Keratinocyte (primary cell): ENCODE measurements at regions not wholly inside any gene's neighbourhood (a gene's known extent, or its start where the extent isn't known, plus 50 kb on each side); places are given as distances from the start of the nearest gene placed in this dataset.

ENCODE experiments used
- DNase-seq: peaks from one replicate; pipeline ENCODE4 v3.0.0-alpha.2; 2011; ENCODE audit warnings: low read depth, missing footprints, low spot score
- FAIRE-seq: peaks from 2 replicates; lab custom pipeline; 2011; peaks lifted over from hg19 to GRCh38; lab: Jason Lieb, UNC
- H2AFZ ChIP-seq: 2 replicates; pipeline ENCODE4 v1.6.0; 2012; ENCODE audit warnings: low read length, control low read depth, inconsistent platforms; ENCODE audit not compliant: control insufficient read depth
- H3K27ac ChIP-seq: 2 replicates; pipeline ENCODE4 v1.5.1; 2011; ENCODE audit warnings: low read length; ENCODE audit not compliant: control insufficient read depth, insufficient read depth
- H3K27me3 ChIP-seq: 3 replicates; pipeline ENCODE4 v1.6.0; 2011; ENCODE audit warnings: low read length; ENCODE audit not compliant: control insufficient read depth, insufficient read depth; ENCODE audit errors: extremely low read depth
- H3K36me3 ChIP-seq, 2 experiments: 2 replicates in 1 of 2; 3 replicates in 1 of 2; pipeline ENCODE4 v1.5.1; 2011; ENCODE audit warnings: low read length in 2 of 2, mild to moderate bottlenecking in 1 of 2; ENCODE audit not compliant: control insufficient read depth in 2 of 2, insufficient read depth in 2 of 2; ENCODE audit errors: extremely low read depth in 1 of 2
- H3K4me1 ChIP-seq: 3 replicates; pipeline ENCODE4 v1.5.1; 2011; ENCODE audit warnings: low read length; ENCODE audit not compliant: control insufficient read depth, insufficient read depth; ENCODE audit errors: extremely low read depth
- H3K4me2 ChIP-seq: 3 replicates; pipeline ENCODE4 v1.6.0; 2011; ENCODE audit warnings: low read depth, low read length; ENCODE audit not compliant: control insufficient read depth, insufficient read depth; ENCODE audit errors: extremely low read depth
- H3K4me3 ChIP-seq, 3 experiments: fragments of 200-600 bp in 1 of 3; sonication (generic) in 1 of 3; 2 replicates in 2 of 3; 3 replicates in 1 of 3; pipeline ENCODE4 v1.5.1; 2011 to 2016; ENCODE audit warnings: low read length in 3 of 3, mild to moderate bottlenecking in 3 of 3, control low read depth in 2 of 3, inconsistent platforms in 1 of 3, low read depth in 1 of 3, mixed read lengths in 1 of 3, mixed run types in 1 of 3, moderate library complexity in 1 of 3; ENCODE audit not compliant: control insufficient read depth in 2 of 3, insufficient read depth in 2 of 3; ENCODE audit errors: extremely low read depth in 1 of 3
- H3K79me2 ChIP-seq: 2 replicates; pipeline ENCODE4 v1.6.0; 2012; ENCODE audit warnings: low read length; ENCODE audit not compliant: control insufficient read depth, insufficient read depth
- H3K9ac ChIP-seq: 3 replicates; pipeline ENCODE4 v1.6.0; 2011; ENCODE audit warnings: low read length; ENCODE audit not compliant: control insufficient read depth, insufficient read depth; ENCODE audit errors: extremely low read depth
- H3K9me1 ChIP-seq: 3 replicates; pipeline ENCODE4 v1.6.0; 2011; ENCODE audit warnings: low read length; ENCODE audit not compliant: control insufficient read depth, insufficient read depth; ENCODE audit errors: extremely low read depth
- H3K9me3 ChIP-seq: 2 replicates; pipeline ENCODE4 v1.5.1; 2012; ENCODE audit warnings: low read depth, low read length; ENCODE audit not compliant: control insufficient read depth
- H4K20me1 ChIP-seq: 3 replicates; pipeline ENCODE4 v1.6.0; 2011; ENCODE audit warnings: low read length; ENCODE audit not compliant: control insufficient read depth, insufficient read depth; ENCODE audit errors: extremely low read depth
- CTCF ChIP-seq, 3 experiments: IDR thresholded peaks in 1 of 3; conservative IDR thresholded peaks in 1 of 3; optimal IDR thresholded peaks in 1 of 3; 2 replicates in 2 of 3; 3 replicates in 1 of 3; pipeline versions ENCODE3 to v1.5.1; 2011; ENCODE audit warnings: low read length in 3 of 3, mild to moderate bottlenecking in 3 of 3, moderate library complexity in 2 of 3, control low read depth in 1 of 3, inconsistent platforms in 1 of 3; ENCODE audit not compliant: insufficient read depth in 2 of 3; ENCODE audit errors: extremely low read depth in 1 of 3
- EZH2 ChIP-seq: IDR thresholded peaks from one replicate; pipeline ENCODE4 v1.6.1; 2012; ENCODE audit warnings: inconsistent platforms, mild to moderate bottlenecking, low read length, moderate library complexity
- dilution Hi-C: fragments of 300-500 bp; cut with MboI; formaldehyde crosslinking; loops from one replicate; pipeline ENCODE4 v1.7.0; 2020; ENCODE audit warnings: low sequenced_read_pairs; ENCODE audit not compliant: extremely low pct_ligation_motif_present

GRCh38 chr14:105898482-105899010, 372.2 kb downstream of the TMEM121 start:
- TF ChIP-seq CTCF (optimal IDR thresholded peaks at IDR 0.05 in 1 of 3, IDR thresholded peaks at IDR 0.05 in 1 of 3, conservative IDR thresholded peaks at IDR 0.05 in 1 of 3; ENCODE audit: extremely low read depth in 1 of 3, insufficient read depth in 2 of 3, low read length in 3 of 3) (no peak), EZH2 (no peak)
- FAIRE-seq (no peak), DNase-seq (no peak)
- Histone ChIP-seq H4K20me1 (no peaks in the 10 kb centered on the region), H3K9me1 (no peaks in the 10 kb centered on the region), H3K4me3 (no peak overlapping the region), H3K27me3 (no peaks in the 10 kb centered on the region), H3K9me3 (peaks cover 8% of the 10 kb centered on the region), H3K79me2 (no peaks in the 10 kb centered on the region), H3K4me2 (no peak overlapping the region), H3K36me3 (no peaks in the 10 kb centered on the region), H3K9ac (no peak overlapping the region), H3K27ac (no peak overlapping the region), H2AFZ (no peak overlapping the region), H3K4me1 (no peaks in the 10 kb centered on the region)
- dilution Hi-C loops: no loop called here

- Histone ChIP-seq H3K9ac (no peak overlapping the region), H3K4me2 (no peak overlapping the region), H3K27me3 (no peaks in the 10 kb centered on the region), H3K4me1 (no peaks in the 10 kb centered on the region), H2AFZ (no peak overlapping the region), H3K36me3 (no peaks in the 10 kb centered on the region), H3K79me2 (no peaks in the 10 kb centered on the region), H3K9me1 (no peaks in the 10 kb centered on the region), H3K9me3 (peaks cover 10% of the 10 kb centered on the region), H4K20me1 (no peaks in the 10 kb centered on the region), H3K4me3 (no peak overlapping the region), H3K27ac (no peak overlapping the region)
- TF ChIP-seq EZH2 (no peak), CTCF (optimal IDR thresholded peaks at IDR 0.05 in 1 of 3, IDR thresholded peaks at IDR 0.05 in 1 of 3, conservative IDR thresholded peaks at IDR 0.05 in 1 of 3; ENCODE audit: extremely low read depth in 1 of 3, insufficient read depth in 2 of 3, low read length in 3 of 3) (no peak)
- no peak for DNase-seq
- FAIRE-seq: no peak
- dilution Hi-C loops: no loop called here
Measured at GRCh38 chr14:105899071-105899641, 372.8 kb downstream of the TMEM121 start.
